H9 (cell line): ENCODE measurements at regions not wholly inside any gene's neighbourhood (a gene's known extent, or its start where the extent isn't known, plus 50 kb on each side); places are given as distances from the start of the nearest gene placed in this dataset.

Experiments used
- DNase-seq: peaks from one replicate; pipeline ENCODE4 v3.0.0-alpha.2; 2017
- H2AFZ ChIP-seq: one replicate; pipeline ENCODE4 v1.6.1; 2013; ENCODE audit warnings: mild to moderate bottlenecking, low read length, control low read depth, moderate library complexity
- H2AK5ac ChIP-seq: 2 replicates; pipeline ENCODE4 v1.6.1; 2013; ENCODE audit warnings: low read length, control low read depth, mixed read lengths; ENCODE audit not compliant: insufficient read length
- H2BK120ac ChIP-seq: one replicate; pipeline ENCODE4 v1.6.1; 2013; ENCODE audit warnings: low read depth, mild to moderate bottlenecking, low read length, control low read depth, inconsistent platforms; ENCODE audit not compliant: poor library complexity, severe bottlenecking
- H2BK12ac ChIP-seq: 2 replicates; pipeline ENCODE4 v1.6.1; 2013; ENCODE audit warnings: low read length, control low read depth, mixed read lengths, low read depth; ENCODE audit not compliant: insufficient read length
- H2BK15ac ChIP-seq: 2 replicates; pipeline ENCODE4 v1.6.1; 2013; ENCODE audit warnings: low read depth, low read length, control low read depth
- H2BK20ac ChIP-seq: one replicate; pipeline ENCODE4 v1.6.1; 2013; ENCODE audit warnings: low read depth, mild to moderate bottlenecking, low read length, control low read depth, inconsistent platforms; ENCODE audit not compliant: poor library complexity, severe bottlenecking
- H2BK5ac ChIP-seq: 2 replicates; pipeline ENCODE4 v1.6.1; 2013; ENCODE audit warnings: low read length, control low read depth, mixed read lengths; ENCODE audit not compliant: insufficient read length
- H3K14ac ChIP-seq: 2 replicates; pipeline ENCODE4 v1.6.1; 2013; ENCODE audit warnings: low read length, control low read depth; ENCODE audit not compliant: insufficient read depth
- H3K18ac ChIP-seq: 2 replicates; pipeline ENCODE4 v1.6.1; 2013; ENCODE audit warnings: low read depth, mild to moderate bottlenecking, mixed read lengths, low read length, control low read depth; ENCODE audit not compliant: insufficient read length
- H3K23ac ChIP-seq: 2 replicates; pipeline ENCODE4 v1.6.1; 2013; ENCODE audit warnings: low read length, control low read depth, mixed read lengths, low read depth; ENCODE audit not compliant: insufficient read length
- H3K23me2 ChIP-seq: 2 replicates; pipeline ENCODE4 v1.6.1; 2013; ENCODE audit warnings: low read depth, mild to moderate bottlenecking, mixed read lengths, low read length, control low read depth; ENCODE audit not compliant: insufficient read length, poor library complexity, severe bottlenecking
- H3K27ac ChIP-seq: 2 replicates; pipeline ENCODE4 v1.5.1; 2013; ENCODE audit warnings: low read length, control low read depth, mixed read lengths, low read depth; ENCODE audit not compliant: insufficient read length
- H3K27me3 ChIP-seq: 2 replicates; pipeline ENCODE4 v1.6.1; 2013; ENCODE audit warnings: low read length, control low read depth, inconsistent platforms; ENCODE audit not compliant: insufficient read depth
- H3K4ac ChIP-seq: 2 replicates; pipeline ENCODE4 v1.6.1; 2013; ENCODE audit warnings: low read depth, mild to moderate bottlenecking, control low read depth, inconsistent platforms, low read length, moderate library complexity
- H3K4me1 ChIP-seq: 2 replicates; pipeline ENCODE4 v1.6.1; 2013; ENCODE audit warnings: low read length, control low read depth, inconsistent platforms; ENCODE audit not compliant: insufficient read depth
- H3K4me2 ChIP-seq: 2 replicates; pipeline ENCODE4 v1.6.1; 2013; ENCODE audit warnings: low read length, control low read depth, mixed read lengths; ENCODE audit not compliant: insufficient read length, insufficient read depth
- H3K56ac ChIP-seq: 2 replicates; pipeline ENCODE4 v1.6.1; 2013; ENCODE audit warnings: low read depth, mild to moderate bottlenecking, mixed read lengths, low read length, control low read depth; ENCODE audit not compliant: insufficient read length
- H3K79me1 ChIP-seq: 2 replicates; pipeline ENCODE4 v1.6.1; 2013; ENCODE audit warnings: low read depth, mild to moderate bottlenecking, moderate library complexity, low read length, control low read depth, inconsistent platforms; ENCODE audit not compliant: insufficient read depth, poor library complexity, severe bottlenecking
- H3K79me2 ChIP-seq: 2 replicates; pipeline ENCODE4 v1.6.1; 2013; ENCODE audit warnings: low read length, control low read depth, inconsistent platforms; ENCODE audit not compliant: insufficient read depth
- H3K9ac ChIP-seq: 2 replicates; pipeline ENCODE4 v1.6.1; 2013; ENCODE audit warnings: low read length, control low read depth, mixed read lengths; ENCODE audit not compliant: insufficient read length; ENCODE audit errors: extremely low read depth
- H3K9me3 ChIP-seq: one replicate; pipeline ENCODE4 v1.6.1; 2013; ENCODE audit warnings: low read depth, low read length, inconsistent platforms; ENCODE audit not compliant: control insufficient read depth
- H3T11ph ChIP-seq: one replicate; pipeline ENCODE4 v1.6.1; 2013; ENCODE audit warnings: mild to moderate bottlenecking, low read length, control low read depth, inconsistent platforms
- H4K20me1 ChIP-seq: one replicate; pipeline ENCODE4 v1.6.1; 2013; ENCODE audit not compliant: control insufficient read depth, insufficient read length, insufficient read depth
- H4K5ac ChIP-seq: 2 replicates; pipeline ENCODE4 v1.6.1; 2013; ENCODE audit warnings: low read depth, mild to moderate bottlenecking, mixed read lengths, low read length, control low read depth; ENCODE audit not compliant: insufficient read length
- H4K8ac ChIP-seq: replicated peaks from 2 replicates; pipeline ENCODE4 v1.6.1; 2013; ENCODE audit warnings: low read length, control low read depth, mixed read lengths, low read depth; ENCODE audit not compliant: insufficient read length
- H4K91ac ChIP-seq: 2 replicates; pipeline ENCODE4 v1.6.1; 2013; ENCODE audit warnings: low read depth, mild to moderate bottlenecking, moderate library complexity, mixed read lengths, low read length, control low read depth; ENCODE audit not compliant: insufficient read length
- H3K27ac Mint-ChIP-seq, 3 experiments: 2 replicates in 2 of 3; 3 replicates in 1 of 3; pipeline ENCODE4 v1.8.0; 2020 to 2021; ENCODE audit warnings: mixed read lengths in 3 of 3, mild to moderate bottlenecking in 1 of 3, moderate library complexity in 1 of 3
- H3K27me3 Mint-ChIP-seq: 2 replicates; pipeline ENCODE4 v1.8.0; 2021; ENCODE audit warnings: low read depth, mild to moderate bottlenecking, moderate library complexity, mixed read lengths
- H3K36me3 Mint-ChIP-seq, 3 experiments: 2 replicates in 2 of 3; 3 replicates in 1 of 3; pipeline ENCODE4 v1.8.0; 2020 to 2021; ENCODE audit warnings: low read depth in 3 of 3, mixed read lengths in 3 of 3; ENCODE audit not compliant: insufficient read depth in 1 of 3
- H3K4me1 Mint-ChIP-seq, 2 experiments: 2 replicates each; pipeline ENCODE4 v1.8.0; 2020; ENCODE audit warnings: mixed read lengths in 2 of 2
- H3K4me3 Mint-ChIP-seq, 2 experiments: 2 replicates in 1 of 2; 3 replicates in 1 of 2; pipeline ENCODE4 v1.8.0; 2020 to 2021; ENCODE audit warnings: mild to moderate bottlenecking in 2 of 2, mixed read lengths in 2 of 2, moderate library complexity in 1 of 2
- H3K9me3 Mint-ChIP-seq, 2 experiments: 2 replicates in 1 of 2; 3 replicates in 1 of 2; pipeline ENCODE4 v1.8.0; 2020; ENCODE audit warnings: mild to moderate bottlenecking in 2 of 2, mixed read lengths in 2 of 2, moderate library complexity in 1 of 2
- WGBS: extraction: QIAGEN DNeasy Blood & Tissue Kit; methylation state at CpG from one replicate; pipeline ENCODE4 v1.1.7; 2013; ENCODE audit warnings: missing lambda C conversion rate, low lambda C conversion rate, mixed read lengths; ENCODE audit not compliant: insufficient read length; ENCODE audit errors: extremely low coverage; 5-methylcytosine and 5-hydroxymethylcytosine counted together
- TF ChIP-seq, protein P1 (sequence below): fragments of 200-600 bp; sonication (generic); conservative IDR thresholded peaks from 3 replicates; pipeline ENCODE4 v1.8.0; 2021; ENCODE audit warnings: antibody characterized with exemption, mild to moderate bottlenecking

DNA sequence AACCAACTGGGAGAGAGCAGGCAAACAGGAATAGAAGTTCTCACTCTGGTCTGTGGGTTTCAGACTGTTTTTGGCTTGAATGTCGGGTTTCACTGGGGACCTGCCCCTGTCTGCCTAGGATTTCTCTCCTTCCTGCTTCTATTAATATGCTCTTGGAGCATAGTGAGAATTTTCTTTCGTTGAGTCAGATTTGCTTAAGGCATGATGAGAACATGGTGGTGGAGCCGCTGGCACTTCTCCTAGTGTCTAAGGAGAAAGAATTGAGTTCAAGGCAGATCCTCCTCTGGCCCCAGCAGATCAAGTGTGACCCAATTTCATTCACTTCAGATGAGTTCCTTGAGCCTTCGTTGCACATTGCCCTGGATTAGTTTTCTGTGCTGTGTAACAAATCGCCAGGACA lies 103.9 kb upstream of the HS6ST1 start:
- H3K27me3 ChIP-seq, result no peaks in the 10 kb centered on the region
- no peak overlapping the region for H2AFZ ChIP-seq
- no peak overlapping the region for H2BK12ac ChIP-seq
- H3T11ph ChIP-seq, result no peak overlapping the region
- H3K4me1 ChIP-seq, result no peaks in the 10 kb centered on the region
- Mint-ChIP-seq H3K4me3 (no peak overlapping the region), H3K36me3 (peaks cover 5 to 22% (median 9%) of the 10 kb centered on the region in 3 experiments; a peak in 6 of 7 replicates), H3K4me1 (peaks cover 16 to 25% of the 10 kb centered on the region in 2 experiments), H3K27ac (no peak overlapping the region), H3K9me3 (peaks cover 15 to 19% of the 10 kb centered on the region in 2 experiments), H3K27me3 (peaks cover 14% of the 10 kb centered on the region)
- no peak overlapping the region for H3K27ac ChIP-seq
- H4K20me1 ChIP-seq, result no peaks in the 10 kb centered on the region
- H3K4ac ChIP-seq, result no peak overlapping the region
- H4K5ac ChIP-seq, result no peak overlapping the region
- no peak overlapping the region for H4K91ac ChIP-seq
- H3K18ac ChIP-seq, result no peak overlapping the region
- H2BK5ac ChIP-seq, result no peak overlapping the region
- TF ChIP-seq, protein P1, sequence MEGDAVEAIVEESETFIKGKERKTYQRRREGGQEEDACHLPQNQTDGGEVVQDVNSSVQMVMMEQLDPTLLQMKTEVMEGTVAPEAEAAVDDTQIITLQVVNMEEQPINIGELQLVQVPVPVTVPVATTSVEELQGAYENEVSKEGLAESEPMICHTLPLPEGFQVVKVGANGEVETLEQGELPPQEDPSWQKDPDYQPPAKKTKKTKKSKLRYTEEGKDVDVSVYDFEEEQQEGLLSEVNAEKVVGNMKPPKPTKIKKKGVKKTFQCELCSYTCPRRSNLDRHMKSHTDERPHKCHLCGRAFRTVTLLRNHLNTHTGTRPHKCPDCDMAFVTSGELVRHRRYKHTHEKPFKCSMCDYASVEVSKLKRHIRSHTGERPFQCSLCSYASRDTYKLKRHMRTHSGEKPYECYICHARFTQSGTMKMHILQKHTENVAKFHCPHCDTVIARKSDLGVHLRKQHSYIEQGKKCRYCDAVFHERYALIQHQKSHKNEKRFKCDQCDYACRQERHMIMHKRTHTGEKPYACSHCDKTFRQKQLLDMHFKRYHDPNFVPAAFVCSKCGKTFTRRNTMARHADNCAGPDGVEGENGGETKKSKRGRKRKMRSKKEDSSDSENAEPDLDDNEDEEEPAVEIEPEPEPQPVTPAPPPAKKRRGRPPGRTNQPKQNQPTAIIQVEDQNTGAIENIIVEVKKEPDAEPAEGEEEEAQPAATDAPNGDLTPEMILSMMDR, result no peak
- peak; percentile 4 for DNase-seq
- H3K9ac ChIP-seq, result no peak overlapping the region
- H3K14ac ChIP-seq, result no peak overlapping the region
- no peak overlapping the region for H2BK120ac ChIP-seq
- H3K23ac ChIP-seq, result no peak overlapping the region
- H4K8ac ChIP-seq, result no peak overlapping the region
- WGBS, result no CpG with 5 or more reads among the region's 5 CpGs
- no peak overlapping the region for H3K56ac ChIP-seq
- no peaks in the 10 kb centered on the region for H3K9me3 ChIP-seq
- no peak overlapping the region for H3K4me2 ChIP-seq
- no peaks in the 10 kb centered on the region for H3K23me2 ChIP-seq
- no peak overlapping the region for H2BK15ac ChIP-seq
- no peak overlapping the region for H2AK5ac ChIP-seq
- H2BK20ac ChIP-seq, result no peak overlapping the region
- H3K79me1 ChIP-seq, result no peaks in the 10 kb centered on the region
- H3K79me2 ChIP-seq, result no peaks in the 10 kb centered on the region
